ENCODE measurements at regions not wholly inside any gene's neighbourhood (a gene's known extent, or its start where the extent isn't known, plus 50 kb on each side); places are given as distances from the start of the nearest gene placed in this dataset.
"Not testable (repeated sequence)": the region's sequence is repeated elsewhere in the genome, so short reads cannot be mapped to it uniquely, and the experiment has no call there.

GRCh38 chr11:34756591-34756990 lies 135.7 kb downstream of the EHF start:
- DNase-seq (ENCODE audit: low read depth in 4 of 4, low spot score in 2 of 4) = no peak

- DNase-seq (ENCODE audit: low read depth in 4 of 4, low spot score in 2 of 4) = no peak
These were observed 134.8 kb downstream of the EHF start for GRCh38 chr11:34755671-34756070.

DNA sequence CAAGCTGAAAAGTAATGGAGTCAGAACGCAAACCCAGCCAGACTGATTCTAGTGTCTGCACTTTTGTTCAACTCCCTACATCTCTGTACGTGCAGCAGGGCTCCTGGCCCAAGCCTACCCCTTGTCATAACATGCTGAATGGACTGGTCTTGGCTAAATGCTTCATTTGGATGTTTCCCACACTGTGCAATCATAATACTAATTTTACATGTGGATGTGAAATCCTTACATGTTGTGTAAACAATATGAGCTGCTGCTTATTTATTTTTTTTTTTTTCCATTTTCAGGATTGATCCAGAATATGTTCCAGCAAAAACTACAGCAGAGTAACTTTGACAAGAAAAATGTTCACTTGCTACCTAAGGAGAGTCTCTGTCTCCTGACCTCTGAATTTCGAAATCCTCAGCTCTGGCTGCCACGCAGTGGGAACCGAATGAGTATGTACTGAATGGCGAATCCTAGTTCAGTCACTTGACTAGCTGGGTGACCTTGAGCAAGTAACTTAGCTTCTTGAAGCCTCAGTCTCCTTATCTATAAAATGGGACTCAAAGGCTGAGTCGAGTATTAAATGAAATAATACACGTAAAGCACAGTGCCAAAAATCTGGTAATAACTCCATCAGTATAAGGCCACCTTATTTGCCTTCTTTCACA lies 133.4 kb downstream of the EHF start:
- no peak for DNase-seq (ENCODE audit: low read depth in 4 of 4, low spot score in 2 of 4)

DNA sequence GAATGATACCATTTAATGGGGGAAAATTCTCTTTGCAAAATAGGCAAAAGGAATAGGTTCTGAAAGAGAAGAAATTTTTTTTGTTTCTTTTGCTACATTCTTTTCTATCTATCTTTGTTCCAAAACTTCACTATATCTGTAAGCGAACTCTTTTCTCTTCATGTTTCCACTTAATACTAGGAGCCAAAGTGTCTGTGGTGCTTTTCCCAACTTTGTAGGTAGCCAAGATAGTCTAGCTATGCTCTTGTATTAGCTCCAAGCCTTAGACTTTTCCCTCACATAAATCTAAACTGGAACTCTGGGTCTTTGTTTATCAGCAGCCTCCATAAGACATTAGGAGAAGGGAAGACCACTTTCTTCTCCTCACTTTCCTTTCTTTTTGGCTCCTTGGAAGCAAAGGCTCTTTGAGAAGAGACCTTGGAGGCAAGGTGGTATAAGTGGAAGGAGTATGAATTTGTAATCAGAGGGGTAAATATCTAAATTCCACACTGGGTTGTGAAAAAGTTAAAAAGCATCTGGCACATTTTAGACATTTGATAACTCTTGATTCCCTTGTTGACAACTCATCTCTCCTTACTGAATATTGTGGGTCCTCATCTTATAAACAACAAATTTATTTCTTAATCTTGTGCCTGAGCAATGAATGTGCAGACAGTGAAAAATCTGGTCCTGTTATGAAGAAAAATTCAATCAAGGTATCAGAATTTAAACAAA lies 130.0 kb downstream of the EHF start:
- DNase-seq (ENCODE audit: low read depth in 4 of 4, low spot score in 2 of 4) = no peak

DNA sequence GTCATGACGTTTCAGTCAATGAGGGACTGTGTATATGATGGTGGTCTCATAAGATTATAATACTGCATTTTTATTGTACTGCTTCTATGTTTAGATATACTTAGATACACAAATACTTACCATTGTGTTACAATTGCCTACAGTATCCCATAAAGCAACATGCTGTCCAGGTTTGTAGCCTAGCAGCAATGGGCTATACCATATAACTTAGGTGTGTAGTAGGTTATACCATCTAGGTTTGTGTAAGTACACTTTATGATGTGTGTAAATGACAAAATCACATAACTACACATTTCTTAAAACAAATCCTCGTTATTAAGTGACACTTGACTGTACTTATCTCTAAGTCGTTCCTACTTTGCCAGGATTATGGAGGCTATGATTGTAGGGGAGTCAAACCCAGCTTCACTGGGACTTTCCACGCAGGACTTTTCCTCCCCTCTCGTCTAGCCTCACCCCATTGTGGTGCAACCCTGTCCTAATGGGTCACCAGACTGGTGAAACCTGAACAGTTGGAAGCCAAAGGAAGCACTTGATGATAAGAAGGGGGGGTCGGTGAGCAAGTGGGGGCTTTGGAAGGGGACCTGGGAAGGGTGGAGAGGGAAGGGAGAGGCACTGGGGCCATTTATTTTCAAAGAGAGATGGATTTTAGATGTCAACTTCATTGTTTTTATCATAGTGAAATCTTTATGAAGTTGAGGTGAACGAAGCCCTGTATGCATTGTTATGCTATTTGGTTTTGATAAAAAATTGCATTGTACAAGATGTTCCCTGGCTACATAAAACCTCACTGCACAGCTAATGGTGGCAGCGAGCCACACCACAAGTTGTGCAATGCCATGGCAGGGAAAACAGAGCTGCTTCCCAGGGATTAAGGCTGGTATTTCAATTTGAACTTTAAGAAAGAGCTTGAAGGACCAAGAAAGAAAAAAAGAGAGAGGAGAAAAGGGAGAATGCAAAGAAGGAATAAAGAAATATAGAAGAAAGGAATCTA lies 129.1 kb downstream of the EHF start:
- no peak for DNase-seq (ENCODE audit: low read depth in 4 of 4, low spot score in 2 of 4)

DNA sequence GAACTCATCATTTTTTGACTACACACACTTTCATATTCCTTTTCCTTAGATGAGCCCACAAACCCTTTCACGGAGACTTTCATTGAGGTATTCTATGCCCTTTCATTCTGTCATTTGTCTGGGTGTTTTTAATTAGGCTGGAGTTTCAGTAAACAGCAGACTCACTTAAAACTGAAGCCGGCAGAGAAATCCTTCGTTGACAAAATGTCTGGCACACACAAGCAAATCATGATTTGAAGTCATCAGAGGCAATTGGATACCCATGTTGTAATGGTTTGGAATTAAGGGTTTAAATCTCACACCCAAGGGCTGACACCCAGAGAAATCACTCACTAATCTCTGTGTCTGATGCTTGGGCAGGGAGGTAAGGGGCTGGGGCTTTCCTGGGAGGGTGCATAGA lies 127.1 kb downstream of the EHF start:
- DNase-seq (ENCODE audit: low read depth in 4 of 4, low spot score in 2 of 4) = no peak

GRCh38 chr11:34747251-34747650 lies 126.4 kb downstream of the EHF start:
- no peak for DNase-seq (ENCODE audit: low read depth in 4 of 4, low spot score in 2 of 4)

DNA sequence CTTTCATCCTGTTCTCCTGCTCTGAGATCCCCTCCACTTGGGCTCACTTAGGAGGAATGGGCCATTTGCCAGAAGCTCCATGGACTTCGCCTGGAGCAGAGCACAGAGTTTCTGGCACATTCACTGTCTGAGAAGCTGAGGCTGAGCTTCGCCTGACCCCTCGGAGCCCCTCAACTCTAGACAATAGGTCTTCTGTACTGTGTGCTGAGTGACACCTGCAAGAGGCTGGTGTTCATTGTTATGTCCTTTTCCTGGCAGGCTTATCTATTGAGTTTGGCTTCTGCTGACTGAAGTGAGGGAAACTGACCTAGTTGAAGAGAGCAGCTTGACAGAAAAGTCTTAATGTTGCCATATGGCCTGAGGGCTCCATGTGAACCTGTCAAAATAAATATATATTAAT lies 124.3 kb downstream of the EHF start:
- no peak for DNase-seq (ENCODE audit: low read depth in 4 of 4, low spot score in 2 of 4)

GRCh38 chr11:34744511-34744910 lies 123.6 kb downstream of the EHF start:
- DNase-seq (ENCODE audit: low read depth in 4 of 4, low spot score in 2 of 4) = no peak

GRCh38 chr11:34738237-34738636 lies 117.3 kb downstream of the EHF start:
- no peak for DNase-seq (ENCODE audit: low read depth in 4 of 4, low spot score in 2 of 4)

- DNase-seq (ENCODE audit: low read depth in 4 of 4, low spot score in 2 of 4) = no peak
These were observed 111.9 kb downstream of the EHF start for GRCh38 chr11:34732831-34733230.

- no peak for DNase-seq (ENCODE audit: low read depth in 4 of 4, low spot score in 2 of 4)
These were observed 110.7 kb downstream of the EHF start for GRCh38 chr11:34731603-34732002.

DNA sequence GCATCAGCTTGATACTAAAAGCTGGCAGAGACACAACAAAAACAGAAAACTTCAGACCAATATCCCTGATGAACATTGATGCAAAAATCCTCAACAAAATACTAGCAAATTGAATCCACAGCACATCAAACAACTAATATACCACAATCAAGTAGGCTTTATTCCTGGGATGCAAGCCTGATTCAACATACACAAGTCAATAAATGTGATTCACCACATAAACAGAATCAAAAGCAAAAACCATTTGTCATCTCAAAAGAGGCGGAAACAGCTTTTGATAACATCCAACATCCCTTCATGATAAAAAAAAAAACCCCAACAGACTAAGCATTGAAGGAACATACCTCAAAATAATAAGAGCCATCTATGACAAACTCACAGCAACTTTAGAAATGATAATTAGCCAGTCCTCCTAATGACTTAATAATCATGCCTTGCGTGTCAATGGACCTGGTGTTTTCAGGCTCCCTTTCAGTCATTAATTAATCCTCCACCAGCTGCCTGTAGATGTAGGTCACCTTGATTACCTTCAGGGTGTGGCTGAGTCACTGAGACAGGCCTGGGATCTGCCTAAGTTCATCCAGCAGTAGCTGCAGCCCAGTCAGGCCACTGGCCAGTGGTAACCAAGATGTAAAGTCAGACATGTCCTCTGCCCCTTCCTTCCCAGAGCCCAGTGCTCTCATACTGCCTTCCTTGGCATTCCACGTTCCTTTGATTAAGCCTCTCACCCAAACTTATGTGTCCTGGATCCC lies 109.8 kb downstream of the EHF start:
- DNase-seq (ENCODE audit: low read depth in 4 of 4, low spot score in 2 of 4) = no peak

- no peak for DNase-seq (ENCODE audit: low read depth in 4 of 4, low spot score in 2 of 4)
These were observed 107.7 kb downstream of the EHF start for GRCh38 chr11:34728609-34729008.

DNA sequence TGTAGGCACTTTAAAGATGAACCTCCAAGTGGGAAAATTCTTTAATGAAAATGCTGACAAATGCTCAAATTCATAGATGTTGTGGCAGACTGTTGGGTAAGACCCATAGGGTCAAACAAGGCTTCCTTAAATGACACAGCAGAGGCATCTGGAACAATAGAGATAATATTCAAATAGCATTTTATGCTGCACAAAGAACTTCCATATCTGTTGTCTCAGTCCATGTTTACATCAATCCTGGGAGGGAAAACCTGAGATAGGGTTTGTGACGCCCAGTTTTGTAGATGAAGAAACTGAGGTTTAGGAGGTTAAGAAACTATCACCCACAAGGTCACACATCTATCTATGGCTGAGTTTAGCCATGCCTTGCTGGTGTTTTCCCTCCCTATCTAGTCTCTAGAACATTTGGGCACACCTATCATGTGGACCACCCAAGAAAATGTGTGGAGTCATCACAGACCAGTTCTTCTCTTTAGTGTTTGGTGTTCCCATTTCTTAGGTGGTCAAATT lies 106.4 kb downstream of the EHF start:
- DNase-seq (ENCODE audit: low read depth in 4 of 4, low spot score in 2 of 4) = no peak

DNA sequence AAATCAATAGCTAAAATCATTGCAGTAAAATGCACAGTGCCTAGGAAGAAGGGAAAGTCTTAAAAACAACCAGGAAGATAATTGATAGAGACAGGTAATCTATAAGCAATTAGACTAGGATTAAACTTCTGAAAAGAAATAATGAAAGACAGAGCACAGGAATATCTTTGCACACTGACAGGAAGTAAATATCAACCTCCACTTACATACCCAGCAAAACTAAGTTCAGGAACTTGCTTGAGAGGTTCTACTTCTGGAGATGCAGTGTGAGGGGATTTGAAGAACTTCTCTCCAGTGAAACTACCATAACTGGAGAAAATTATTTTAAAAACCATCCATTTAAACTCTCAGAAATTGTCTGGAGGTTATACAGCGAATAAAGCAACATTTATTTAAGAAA lies 104.1 kb downstream of the EHF start:
- no peak for DNase-seq (ENCODE audit: low read depth in 4 of 4, low spot score in 2 of 4)

- no peak for DNase-seq (ENCODE audit: low read depth in 4 of 4, low spot score in 2 of 4)
These were observed 100.8 kb downstream of the EHF start for GRCh38 chr11:34721646-34722045.

DNA sequence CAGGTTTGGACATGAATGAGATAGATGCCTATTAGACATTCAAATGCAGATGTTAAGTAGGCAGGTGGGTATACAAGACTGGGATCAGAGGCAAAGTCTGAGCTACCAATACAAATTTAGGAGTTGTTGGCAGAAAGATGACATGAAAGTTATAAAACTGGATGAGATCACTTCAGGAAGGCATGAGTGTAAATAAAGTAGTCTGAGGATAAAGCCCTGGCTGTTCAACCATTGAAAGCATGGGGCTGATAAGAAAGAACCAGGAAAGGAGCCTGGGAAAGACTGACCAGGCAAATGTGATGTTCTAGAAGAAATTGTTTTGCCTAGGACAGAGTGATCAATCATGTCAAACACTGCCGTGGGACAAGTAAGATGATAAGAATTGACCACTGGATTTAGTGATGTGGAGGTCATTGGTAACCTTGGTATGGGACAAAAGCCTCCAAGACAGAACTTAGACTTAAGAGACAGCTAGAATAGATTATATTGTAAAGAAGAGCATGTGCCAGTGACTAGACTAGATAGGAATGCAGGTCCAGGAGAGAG lies 98.5 kb downstream of the EHF start:
- no peak for DNase-seq (ENCODE audit: low read depth in 4 of 4, low spot score in 2 of 4)

DNA sequence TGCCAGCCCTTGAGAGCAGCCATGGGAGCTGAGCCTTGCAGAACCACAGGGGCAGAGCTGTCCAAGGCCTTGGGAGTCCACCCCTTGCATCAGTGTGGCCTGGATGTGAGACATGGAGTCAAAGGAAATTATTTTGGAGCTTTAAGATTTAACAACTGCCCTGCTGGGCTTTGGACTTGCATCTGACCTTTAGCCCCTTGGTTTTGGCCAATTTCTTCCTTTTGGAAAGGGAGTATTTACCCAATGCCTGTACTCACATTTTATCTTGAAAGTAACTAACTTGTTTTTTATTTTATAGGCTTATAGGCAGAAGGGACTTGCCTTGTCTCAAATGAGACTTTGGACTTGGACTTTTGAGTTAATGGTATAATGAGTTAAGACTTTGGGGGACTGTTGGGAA lies 92.7 kb downstream of the EHF start:
- not testable (repeated sequence) for DNase-seq (ENCODE audit: low read depth in 4 of 4, low spot score in 2 of 4)
